Peyer's patch (tissue), 4 donors: ENCODE measurements at regions not wholly inside any gene's neighbourhood (a gene's known extent, or its start where the extent isn't known, plus 50 kb on each side); places are given as distances from the start of the nearest gene placed in this dataset.

Experiments
- POLR2A ChIP-seq, 2 donors: fragments of 450-650 bp; IDR thresholded peaks; one replicate each; pipeline ENCODE4 v1.5.1; 2017; ENCODE audit warnings: antibody characterized with exemption in 2 of 2, mild to moderate bottlenecking in 2 of 2, moderate library complexity in 2 of 2
- TF ChIP-seq, protein P1 (sequence below), 6 experiments: fragments of 450-650 bp in 4 of 6; fragments of 200-600 bp in 2 of 6; sonication (generic) in 1 of 6; IDR thresholded peaks; one replicate each; pipeline ENCODE4 v1.5.1; 2017 to 2019; ENCODE audit warnings: antibody characterized with exemption in 6 of 6, mild to moderate bottlenecking in 3 of 6, moderate library complexity in 1 of 6

GRCh38 chr6:156698239-156699016 is 78.8 kb upstream of the ARID1B start:
- TF ChIP-seq POLR2A (IDR thresholded peaks at IDR 0.05): no peak
- TF ChIP-seq, protein P1, sequence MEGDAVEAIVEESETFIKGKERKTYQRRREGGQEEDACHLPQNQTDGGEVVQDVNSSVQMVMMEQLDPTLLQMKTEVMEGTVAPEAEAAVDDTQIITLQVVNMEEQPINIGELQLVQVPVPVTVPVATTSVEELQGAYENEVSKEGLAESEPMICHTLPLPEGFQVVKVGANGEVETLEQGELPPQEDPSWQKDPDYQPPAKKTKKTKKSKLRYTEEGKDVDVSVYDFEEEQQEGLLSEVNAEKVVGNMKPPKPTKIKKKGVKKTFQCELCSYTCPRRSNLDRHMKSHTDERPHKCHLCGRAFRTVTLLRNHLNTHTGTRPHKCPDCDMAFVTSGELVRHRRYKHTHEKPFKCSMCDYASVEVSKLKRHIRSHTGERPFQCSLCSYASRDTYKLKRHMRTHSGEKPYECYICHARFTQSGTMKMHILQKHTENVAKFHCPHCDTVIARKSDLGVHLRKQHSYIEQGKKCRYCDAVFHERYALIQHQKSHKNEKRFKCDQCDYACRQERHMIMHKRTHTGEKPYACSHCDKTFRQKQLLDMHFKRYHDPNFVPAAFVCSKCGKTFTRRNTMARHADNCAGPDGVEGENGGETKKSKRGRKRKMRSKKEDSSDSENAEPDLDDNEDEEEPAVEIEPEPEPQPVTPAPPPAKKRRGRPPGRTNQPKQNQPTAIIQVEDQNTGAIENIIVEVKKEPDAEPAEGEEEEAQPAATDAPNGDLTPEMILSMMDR (IDR thresholded peaks at IDR 0.05): no peak
